HepG2 (cell line): ENCODE measurements at regions not wholly inside any gene's neighbourhood (a gene's known extent, or its start where the extent isn't known, plus 50 kb on each side); places are given as distances from the start of the nearest gene placed in this dataset.

Experiments used
- MYC ChIP-seq: sonication (generic); formaldehyde crosslinking; IDR thresholded peaks from 2 replicates; pipeline ENCODE4 v1.9.0; 2021; ENCODE audit warnings: missing genetic modification reagents, borderline replicate concordance
- TF ChIP-seq, protein P1 (sequence below): IDR thresholded peaks from 2 replicates; pipeline ENCODE4 v1.6.1; 2012; ENCODE audit warnings: inconsistent platforms
- TF ChIP-seq, protein P2 (sequence below): IDR thresholded peaks from 2 replicates; pipeline ENCODE4 v1.6.1; 2016; ENCODE audit warnings: missing compliant biosample characterization, missing genetic modification reagents, borderline replicate concordance
- TF ChIP-seq, protein P3 (sequence below): sonication (generic); formaldehyde crosslinking; IDR thresholded peaks from 2 replicates; pipeline ENCODE4 v1.4.0; 2020; ENCODE audit warnings: missing genetic modification reagents

DNA sequence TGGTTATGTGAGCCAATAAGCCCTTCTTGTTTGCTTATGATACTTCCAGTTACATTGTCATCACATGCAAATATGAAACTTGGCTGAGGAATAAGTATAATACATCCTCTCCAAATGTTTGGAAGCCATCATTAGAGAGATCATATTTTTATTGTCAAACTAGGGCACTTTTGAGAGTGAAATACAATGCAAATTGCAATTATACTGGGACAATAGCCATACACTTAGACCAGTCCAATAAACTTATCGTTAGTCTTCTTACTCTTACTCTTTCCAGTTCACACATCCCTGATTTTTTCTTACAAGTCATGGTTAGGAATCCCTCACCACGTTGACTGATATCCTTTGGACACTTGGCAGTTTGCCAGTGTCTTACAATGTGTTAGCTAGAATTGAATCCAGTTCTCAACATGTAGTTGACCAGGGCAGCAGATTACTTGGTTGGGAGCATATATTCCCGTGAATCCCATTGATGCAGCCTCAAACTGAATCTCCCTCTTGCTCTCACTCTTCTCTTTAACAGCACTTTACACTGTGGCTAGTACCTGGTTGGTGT is 519.7 kb upstream of the ID4 start:
- TF ChIP-seq, protein P1, sequence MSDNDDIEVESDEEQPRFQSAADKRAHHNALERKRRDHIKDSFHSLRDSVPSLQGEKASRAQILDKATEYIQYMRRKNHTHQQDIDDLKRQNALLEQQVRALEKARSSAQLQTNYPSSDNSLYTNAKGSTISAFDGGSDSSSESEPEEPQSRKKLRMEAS, result no peak
- no peak for TF ChIP-seq MYC (CRISPR knock-in tag)
- TF ChIP-seq, protein P2, sequence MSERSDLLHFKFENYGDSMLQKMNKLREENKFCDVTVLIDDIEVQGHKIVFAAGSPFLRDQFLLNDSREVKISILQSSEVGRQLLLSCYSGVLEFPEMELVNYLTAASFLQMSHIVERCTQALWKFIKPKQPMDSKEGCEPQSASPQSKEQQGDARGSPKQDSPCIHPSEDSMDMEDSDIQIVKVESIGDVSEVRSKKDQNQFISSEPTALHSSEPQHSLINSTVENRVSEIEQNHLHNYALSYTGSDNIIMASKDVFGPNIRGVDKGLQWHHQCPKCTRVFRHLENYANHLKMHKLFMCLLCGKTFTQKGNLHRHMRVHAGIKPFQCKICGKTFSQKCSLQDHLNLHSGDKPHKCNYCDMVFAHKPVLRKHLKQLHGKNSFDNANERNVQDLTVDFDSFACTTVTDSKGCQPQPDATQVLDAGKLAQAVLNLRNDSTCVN (CRISPR knock-in tag), result no peak
- TF ChIP-seq, protein P3, sequence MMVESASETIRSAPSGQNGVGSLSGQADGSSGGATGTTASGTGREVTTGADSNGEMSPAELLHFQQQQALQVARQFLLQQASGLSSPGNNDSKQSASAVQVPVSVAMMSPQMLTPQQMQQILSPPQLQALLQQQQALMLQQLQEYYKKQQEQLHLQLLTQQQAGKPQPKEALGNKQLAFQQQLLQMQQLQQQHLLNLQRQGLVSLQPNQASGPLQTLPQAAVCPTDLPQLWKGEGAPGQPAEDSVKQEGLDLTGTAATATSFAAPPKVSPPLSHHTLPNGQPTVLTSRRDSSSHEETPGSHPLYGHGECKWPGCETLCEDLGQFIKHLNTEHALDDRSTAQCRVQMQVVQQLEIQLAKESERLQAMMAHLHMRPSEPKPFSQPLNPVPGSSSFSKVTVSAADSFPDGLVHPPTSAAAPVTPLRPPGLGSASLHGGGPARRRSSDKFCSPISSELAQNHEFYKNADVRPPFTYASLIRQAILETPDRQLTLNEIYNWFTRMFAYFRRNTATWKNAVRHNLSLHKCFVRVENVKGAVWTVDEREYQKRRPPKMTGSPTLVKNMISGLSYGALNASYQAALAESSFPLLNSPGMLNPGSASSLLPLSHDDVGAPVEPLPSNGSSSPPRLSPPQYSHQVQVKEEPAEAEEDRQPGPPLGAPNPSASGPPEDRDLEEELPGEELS (CRISPR knock-in tag), result no peak
